AG04450 (cell line): ENCODE measurements at regions not wholly inside any gene's neighbourhood (a gene's known extent, or its start where the extent isn't known, plus 50 kb on each side); places are given as distances from the start of the nearest gene placed in this dataset.
"Not testable (repeated sequence)": the region's sequence is repeated elsewhere in the genome, so short reads cannot be mapped to it uniquely, and the experiment has no call there.

Source experiments
- CTCF ChIA-PET: fragments of 300-600, 350-600 bp; formaldehyde crosslinking; extraction: SDS; loops from one replicate; lab custom pipeline; 2022; ENCODE audit warnings: antibody characterized with exemption, inconsistent platforms; lab: Charles Lee
- POLR2A ChIA-PET: fragments of 350-600 bp; formaldehyde crosslinking; extraction: SDS; loops from one replicate; lab custom pipeline; 2021; ENCODE audit warnings: antibody characterized with exemption, inconsistent platforms; lab: Yijun Ruan, JAX
- DNase-seq: peaks from one replicate; pipeline ENCODE4 v3.0.0-alpha.2; 2011; ENCODE audit warnings: low read depth, low spot score
- H3K27ac ChIP-seq: one replicate; pipeline ENCODE4 v1.5.1; 2012; ENCODE audit warnings: low read depth, low read length, control low read depth
- H3K27me3 ChIP-seq: one replicate; pipeline ENCODE4 v1.6.0; 2012; ENCODE audit warnings: low read length; ENCODE audit not compliant: control insufficient read depth, insufficient read depth
- H3K4me3 ChIP-seq: 2 replicates; pipeline ENCODE4 v1.5.1; 2011; ENCODE audit warnings: mild to moderate bottlenecking, low read depth, low read length, control low read depth
- H3K9me3 ChIP-seq: 2 replicates; pipeline ENCODE4 v1.5.1; 2012; ENCODE audit warnings: low read length; ENCODE audit not compliant: control insufficient read depth, insufficient read depth
- CTCF ChIP-seq: IDR thresholded peaks from 2 replicates; pipeline ENCODE4 v1.5.1; 2011; ENCODE audit warnings: low read depth, low read length, control low read depth, inconsistent platforms

GRCh38 chr4:181853881-181854511 lies 389.2 kb upstream of the TENM3 start:
- no peak for DNase-seq
- Histone ChIP-seq H3K27ac (no peak overlapping the region), H3K27me3 (no peaks in the 10 kb centered on the region), H3K4me3 (no peak overlapping the region), H3K9me3 (no peaks in the 10 kb centered on the region)
- CTCF ChIA-PET, result no interaction called here
- POLR2A ChIA-PET, result no interaction called here
- no peak for TF ChIP-seq CTCF

- POLR2A ChIA-PET, result no interaction called here
- no peak for TF ChIP-seq CTCF
- no peak for DNase-seq
- CTCF ChIA-PET, result no interaction called here
- H3K4me3 ChIP-seq, result no peak overlapping the region
- no peaks in the 10 kb centered on the region for H3K9me3 ChIP-seq
- no peak overlapping the region for H3K27ac ChIP-seq
- H3K27me3 ChIP-seq, result no peaks in the 10 kb centered on the region
Measured at GRCh38 chr4:181855307-181855706, 387.9 kb upstream of the TENM3 start.

GRCh38 chr4:181857471-181857870 lies 385.7 kb upstream of the TENM3 start:
- CTCF ChIA-PET, result interaction anchor here (0.6 kb wide), 1 partner anchor 15 kb away, joined by 4 read pairs; no protein-coding TSS in a partner anchor
- H3K9me3 ChIP-seq, H3K27ac ChIP-seq, H3K27me3 ChIP-seq, DNase-seq, POLR2A ChIA-PET, H3K4me3 ChIP-seq: not testable (repeated sequence)

- ChIA-PET POLR2A (no interaction called here), CTCF (no interaction called here)
- no peaks in the 10 kb centered on the region for H3K9me3 ChIP-seq
- TF ChIP-seq CTCF, result no peak
- DNase-seq, result no peak
- H3K4me3 ChIP-seq, result no peak overlapping the region
- H3K27ac ChIP-seq, result no peak overlapping the region
- H3K27me3 ChIP-seq, result no peaks in the 10 kb centered on the region
Measured at GRCh38 chr4:181858741-181859140, 384.5 kb upstream of the TENM3 start.

- TF ChIP-seq CTCF, result no peak
- no peak overlapping the region for H3K4me3 ChIP-seq
- no peak for DNase-seq
- H3K27me3 ChIP-seq, result no peaks in the 10 kb centered on the region
- H3K27ac ChIP-seq, result no peak overlapping the region
- POLR2A ChIA-PET, result no interaction called here
- H3K9me3 ChIP-seq, result no peaks in the 10 kb centered on the region
- CTCF ChIA-PET, result interaction anchor here (0.7 kb wide), 1 partner anchor 87 kb away, joined by 4 read pairs; no protein-coding TSS in a partner anchor
Measured at GRCh38 chr4:181859439-181859838, 383.8 kb upstream of the TENM3 start.
